ENCODE measurements at regions not wholly inside any gene's neighbourhood (a gene's known extent, or its start where the extent isn't known, plus 50 kb on each side); places are given as distances from the start of the nearest gene placed in this dataset.

DNA sequence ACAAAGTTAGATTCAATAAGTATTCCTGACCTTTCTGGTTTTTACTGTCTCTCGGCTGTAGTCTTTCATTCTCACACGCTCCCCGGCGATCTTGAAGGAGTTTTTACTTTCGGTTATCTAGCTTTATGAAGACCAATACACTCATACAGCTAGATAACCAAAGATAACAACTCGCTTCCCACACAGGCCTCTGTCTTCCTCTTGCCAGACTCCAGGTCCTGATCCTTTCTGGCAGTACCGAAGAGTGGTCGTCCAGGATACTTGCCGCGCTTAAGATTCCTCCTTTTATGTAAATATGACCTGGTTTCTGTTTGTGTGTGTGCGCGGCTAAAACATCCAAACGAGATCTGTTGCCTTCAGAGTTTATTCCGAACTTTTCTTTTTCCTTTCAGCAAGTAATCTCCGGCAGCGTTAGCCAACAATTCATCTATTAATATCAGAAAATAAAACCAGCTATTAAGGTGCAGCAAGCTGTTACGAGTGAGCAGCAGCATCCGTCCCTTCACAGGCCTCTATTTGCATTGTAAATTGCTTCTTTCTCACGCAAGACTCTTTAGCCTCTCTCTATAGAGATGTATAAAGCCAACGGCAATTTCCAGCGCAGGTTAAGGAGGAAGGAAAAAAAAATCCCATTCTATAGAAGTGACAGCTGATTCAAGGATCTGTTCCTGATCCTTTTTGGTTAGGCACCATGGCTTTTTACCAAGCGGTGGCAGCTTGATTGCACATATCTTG, 216.1 kb downstream of the MEF2C start:
- TF ChIP-seq, protein P1, sequence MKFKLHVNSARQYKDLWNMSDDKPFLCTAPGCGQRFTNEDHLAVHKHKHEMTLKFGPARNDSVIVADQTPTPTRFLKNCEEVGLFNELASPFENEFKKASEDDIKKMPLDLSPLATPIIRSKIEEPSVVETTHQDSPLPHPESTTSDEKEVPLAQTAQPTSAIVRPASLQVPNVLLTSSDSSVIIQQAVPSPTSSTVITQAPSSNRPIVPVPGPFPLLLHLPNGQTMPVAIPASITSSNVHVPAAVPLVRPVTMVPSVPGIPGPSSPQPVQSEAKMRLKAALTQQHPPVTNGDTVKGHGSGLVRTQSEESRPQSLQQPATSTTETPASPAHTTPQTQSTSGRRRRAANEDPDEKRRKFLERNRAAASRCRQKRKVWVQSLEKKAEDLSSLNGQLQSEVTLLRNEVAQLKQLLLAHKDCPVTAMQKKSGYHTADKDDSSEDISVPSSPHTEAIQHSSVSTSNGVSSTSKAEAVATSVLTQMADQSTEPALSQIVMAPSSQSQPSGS (IDR thresholded peaks at IDR 0.05; ENCODE audit: low read length) = no peak; the same call in 1 of the 2 replicates
- TF ChIP-seq CTCF (IDR thresholded peaks at IDR 0.05; ENCODE audit: control extremely low read depth in 1 of 3, insufficient read depth in 1 of 3, low read depth in 1 of 3, low read length in 3 of 3) (no peak), E2F6 (IDR thresholded peaks at IDR 0.05) (no peak), ZNF274 (IDR thresholded peaks at IDR 0.05; ENCODE audit: borderline replicate concordance, extremely low read depth, low read length) (no peak), EP300 (IDR thresholded peaks at IDR 0.05; ENCODE audit: borderline replicate concordance in 1 of 2, low read depth in 2 of 2, low read length in 2 of 2) (peak in 1 of 2 experiments; percentile 72; a peak in 1 of 3 replicates), MAFK (IDR thresholded peaks at IDR 0.05; ENCODE audit: low read depth, low read length) (no peak)
